GM19043 (cell line): ENCODE measurements at regions not wholly inside any gene's neighbourhood (a gene's known extent, or its start where the extent isn't known, plus 50 kb on each side); places are given as distances from the start of the nearest gene placed in this dataset.

Source experiments
- ATAC-seq: cut with Tn5 transposase; IDR thresholded peaks from one replicate; pipeline ENCODE4 v1.9.1; 2021; ENCODE audit warnings: low read depth; ENCODE audit not compliant: unreplicated experiment

DNA sequence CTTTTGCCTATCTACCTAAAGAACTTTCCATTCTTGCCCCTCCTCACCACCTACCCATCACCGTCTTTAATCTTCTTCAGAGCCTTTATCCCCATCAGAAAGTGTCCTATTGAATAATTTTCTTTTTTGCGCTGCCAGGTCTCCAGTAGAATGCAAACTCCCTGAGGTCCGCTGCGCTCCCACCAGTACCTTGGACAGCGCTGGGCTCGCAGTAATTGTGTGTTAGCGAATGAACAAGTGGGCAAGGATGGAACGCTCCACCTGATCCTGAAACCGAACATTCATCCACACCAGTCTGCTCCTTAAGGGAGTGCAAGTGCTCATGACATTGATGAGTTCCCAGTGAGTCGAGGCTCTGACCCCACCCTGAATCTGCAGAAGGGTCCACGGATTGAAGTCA, 391.2 kb downstream of the CDH26 start:
- ATAC-seq = no peak

- no peak for ATAC-seq
Measured at GRCh38 chr20:60352017-60352416, 393.8 kb downstream of the CDH26 start.

GRCh38 chr20:60352596-60352995, 394.4 kb downstream of the CDH26 start:
- ATAC-seq = no peak

DNA sequence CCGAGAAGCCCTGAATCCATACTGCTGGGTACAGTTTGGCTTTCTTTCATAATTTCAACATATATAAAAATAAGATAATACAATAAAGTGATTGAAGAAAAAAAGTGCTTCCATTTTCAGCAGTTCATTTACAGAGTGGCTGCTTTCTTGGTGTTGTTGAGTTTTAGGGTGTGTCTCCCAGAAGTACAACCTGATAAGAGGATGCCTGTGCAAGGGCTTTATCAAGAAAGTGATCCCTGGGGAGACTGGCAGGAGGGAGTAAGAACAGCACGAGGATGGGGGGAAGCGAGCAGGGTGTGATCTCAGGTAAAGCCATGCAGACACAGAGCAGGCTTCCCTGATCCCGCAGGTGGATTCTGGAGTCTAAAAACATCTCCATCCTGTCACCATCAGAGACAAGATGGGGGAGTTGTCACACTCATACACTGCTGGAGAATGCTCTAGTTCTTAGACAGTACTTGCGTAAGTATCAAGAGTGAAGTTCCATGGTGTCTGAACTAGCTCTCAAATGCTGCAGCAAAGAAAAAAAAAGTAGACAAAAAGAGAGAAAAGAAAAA, 395.9 kb downstream of the CDH26 start:
- no peak for ATAC-seq

GRCh38 chr20:60358101-60358500, 399.9 kb downstream of the CDH26 start:
- ATAC-seq = no peak

DNA sequence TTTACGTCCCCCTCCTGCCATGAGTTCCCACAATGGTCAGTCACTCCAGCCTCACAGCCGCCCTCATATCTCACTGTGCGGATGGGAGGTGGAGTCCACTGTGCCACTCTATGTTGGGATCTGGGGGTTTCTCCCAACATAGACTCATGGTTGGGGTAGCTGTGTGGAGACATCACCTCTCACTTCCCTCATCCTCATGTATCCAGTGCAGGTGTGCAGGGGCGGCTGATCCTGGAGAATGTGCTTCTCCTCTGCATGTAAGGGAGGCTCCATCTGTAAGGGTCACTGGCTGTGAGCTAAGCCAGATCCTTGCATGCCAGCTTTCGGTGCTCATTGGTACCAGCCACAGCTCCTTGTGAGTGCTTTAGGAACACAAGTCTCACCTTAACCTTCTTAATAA, 400.8 kb downstream of the CDH26 start:
- ATAC-seq = no peak

DNA sequence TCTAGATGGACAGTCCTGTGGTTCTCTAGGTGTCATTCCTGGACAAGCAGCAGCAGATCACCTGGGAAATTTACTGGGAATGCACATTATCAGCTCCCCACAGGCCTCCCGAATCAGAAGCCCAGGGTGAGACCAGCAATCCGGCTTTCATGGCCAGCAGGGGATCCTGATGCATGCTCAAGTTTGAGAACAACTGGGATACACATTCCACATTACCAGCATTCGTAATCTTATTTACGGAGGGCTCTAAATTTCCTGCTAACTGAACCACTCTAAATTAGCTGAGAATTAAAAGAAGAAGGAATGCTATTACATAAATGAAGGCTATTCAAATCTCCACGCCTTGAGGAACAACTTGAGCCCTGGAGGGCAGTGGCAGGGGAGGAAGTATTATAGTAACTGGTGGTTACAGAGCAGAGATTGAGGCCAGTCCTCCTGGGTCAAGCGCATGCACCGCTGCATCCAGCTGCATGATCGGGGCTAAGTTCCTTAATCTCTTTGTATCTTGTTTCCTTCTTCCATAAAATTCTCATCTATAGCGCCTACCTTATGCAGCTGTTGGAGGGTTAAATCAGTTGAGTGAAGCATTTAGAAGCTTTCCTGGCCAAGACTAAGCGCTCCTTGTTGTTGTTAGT, 403.7 kb downstream of the CDH26 start:
- no peak for ATAC-seq

DNA sequence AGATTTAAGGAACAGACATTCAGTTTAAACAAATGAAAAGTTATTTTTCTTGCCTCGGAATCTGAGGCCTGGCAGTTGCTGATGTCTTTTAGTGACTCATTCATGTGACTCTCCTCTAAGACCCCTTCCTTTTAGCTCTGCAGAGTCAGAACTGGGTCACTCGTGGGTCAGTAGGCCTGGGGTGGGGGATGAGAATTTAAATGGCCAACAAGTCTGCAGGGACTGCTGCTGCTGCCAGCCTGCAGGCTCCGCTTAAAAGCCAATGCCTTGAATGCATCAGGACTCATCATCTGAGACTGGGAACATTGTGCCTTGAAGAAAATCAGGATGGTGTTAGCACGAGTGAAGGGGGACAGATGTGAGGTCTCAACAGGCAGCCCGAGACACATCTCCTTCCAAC, 404.3 kb downstream of the CDH26 start:
- ATAC-seq = no peak

DNA sequence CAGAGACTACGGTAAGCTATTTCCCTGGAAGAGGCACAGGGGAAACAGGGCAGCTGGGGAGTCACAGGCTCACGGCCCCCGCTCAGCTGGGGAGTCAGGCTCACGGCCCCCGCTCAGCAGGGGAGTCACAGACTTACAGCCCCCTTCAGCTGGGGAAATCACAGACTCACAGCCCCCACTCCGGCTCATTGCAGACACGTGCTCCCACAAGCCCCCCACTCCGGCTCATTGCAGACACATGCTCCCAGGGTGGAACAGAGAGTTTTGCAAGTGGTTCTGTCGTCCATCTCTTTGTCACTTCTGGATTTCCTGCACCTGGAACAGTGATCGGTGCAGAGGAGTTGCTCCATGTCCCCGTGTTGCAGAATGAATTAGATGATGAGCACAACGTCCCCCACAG, 405.5 kb downstream of the CDH26 start:
- no peak for ATAC-seq

DNA sequence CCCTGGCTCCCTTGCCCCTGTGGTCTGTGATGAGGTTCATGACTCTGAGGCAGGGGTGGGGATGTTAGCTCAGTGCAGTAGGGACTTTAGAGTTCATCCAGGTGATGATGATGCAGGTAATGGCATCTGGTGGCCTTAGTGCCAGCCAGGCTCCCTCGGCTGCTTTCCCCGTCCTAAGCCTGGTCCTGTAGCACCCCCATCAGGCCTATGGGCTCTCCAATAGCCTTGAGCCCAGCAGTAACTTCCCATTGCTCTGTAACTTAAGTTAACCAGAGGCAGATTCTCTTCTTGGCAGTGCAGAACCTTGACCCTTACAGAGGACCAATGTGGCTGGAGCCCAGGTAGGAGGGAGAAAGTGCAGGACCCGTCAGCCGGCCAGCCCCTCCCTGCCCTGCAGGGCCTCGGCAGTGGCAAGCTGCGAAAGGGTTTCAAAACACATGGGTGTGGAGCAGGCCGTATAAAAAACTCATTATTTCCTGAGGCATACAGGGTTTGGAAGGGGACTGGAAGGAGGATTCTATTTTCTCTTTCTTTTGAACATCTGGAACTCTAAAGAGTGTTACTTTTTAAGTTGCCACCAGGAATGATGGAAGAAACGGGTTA, 406.9 kb downstream of the CDH26 start:
- no peak for ATAC-seq

- no peak for ATAC-seq
Measured at GRCh38 chr20:60365882-60366281, 407.7 kb downstream of the CDH26 start.

GRCh38 chr20:60371384-60371783, 413.2 kb downstream of the CDH26 start:
- ATAC-seq = no peak

- ATAC-seq = no peak
Measured at GRCh38 chr20:60372275-60372674, 414.1 kb downstream of the CDH26 start.

DNA sequence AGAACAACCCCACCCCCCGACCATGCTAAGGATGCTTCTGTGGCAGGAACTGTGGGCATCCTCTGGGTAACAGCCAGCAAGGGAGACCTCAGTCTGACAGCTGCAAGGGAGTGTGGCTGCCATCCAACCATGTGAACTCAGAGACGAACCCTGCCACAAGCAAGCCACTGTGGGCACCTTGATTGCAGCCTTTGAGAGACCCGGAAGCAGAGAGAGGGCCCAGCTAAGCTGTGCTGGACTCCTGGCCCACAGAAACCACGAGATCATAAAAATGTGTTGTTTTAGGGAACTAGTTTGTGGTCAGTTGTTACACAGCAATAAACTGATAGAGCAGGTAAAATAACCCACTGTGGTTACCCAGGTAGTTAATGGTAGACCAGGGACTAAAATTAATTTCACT, 414.6 kb downstream of the CDH26 start:
- no peak for ATAC-seq

DNA sequence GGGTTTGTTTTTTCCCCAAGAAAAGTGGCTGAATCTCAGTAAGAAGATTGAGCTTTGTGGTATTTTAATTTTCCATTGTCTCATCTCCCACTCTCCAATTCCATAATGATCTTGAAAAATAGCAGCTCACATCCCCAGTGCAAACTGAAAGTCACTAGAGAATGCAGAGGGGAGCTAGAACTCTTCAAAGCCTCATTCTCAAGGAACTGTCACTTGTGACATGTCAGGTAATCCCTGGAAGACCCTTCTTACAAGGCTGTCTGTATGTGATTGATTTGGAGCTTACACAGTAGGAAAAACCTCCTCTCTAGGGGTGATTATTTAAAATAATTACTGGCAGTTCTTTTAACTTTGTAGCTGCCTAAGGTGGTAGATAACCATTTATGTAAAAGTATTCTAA, 420.4 kb downstream of the CDH26 start:
- ATAC-seq = no peak

DNA sequence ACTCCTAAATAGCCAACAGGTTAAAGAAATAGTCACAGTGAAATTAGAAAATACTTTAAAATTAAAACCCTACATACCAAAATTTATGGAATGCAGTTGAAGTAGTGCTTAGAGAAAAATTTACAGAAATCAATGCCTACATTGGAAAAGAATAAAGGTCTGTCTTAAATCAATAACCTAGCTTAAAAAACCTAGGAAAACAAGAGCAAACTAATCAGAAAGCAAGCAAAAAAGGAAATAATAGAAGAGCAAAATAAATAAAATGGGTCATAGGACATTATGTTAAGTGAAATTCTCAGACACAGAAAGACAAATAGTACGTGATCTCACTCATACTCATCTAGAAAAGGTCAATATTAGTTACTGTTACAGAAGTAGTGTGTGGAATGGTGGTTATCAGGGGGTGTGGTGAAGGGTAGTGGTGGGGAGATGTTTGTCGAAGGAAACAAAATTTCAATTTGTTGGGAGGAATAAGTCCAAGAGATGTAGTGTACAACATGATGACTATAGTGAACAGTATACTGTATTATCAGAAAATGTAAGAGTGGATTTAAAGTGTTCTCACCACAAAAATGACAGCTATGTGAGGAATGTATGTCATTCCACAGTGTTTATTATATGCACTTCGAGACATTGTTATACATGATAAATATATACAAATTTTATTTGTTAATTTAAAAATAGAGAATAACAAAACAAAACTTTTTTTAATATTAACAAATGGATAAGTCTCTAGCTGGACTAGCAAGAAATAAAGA, 423.6 kb downstream of the CDH26 start:
- no peak for ATAC-seq

DNA sequence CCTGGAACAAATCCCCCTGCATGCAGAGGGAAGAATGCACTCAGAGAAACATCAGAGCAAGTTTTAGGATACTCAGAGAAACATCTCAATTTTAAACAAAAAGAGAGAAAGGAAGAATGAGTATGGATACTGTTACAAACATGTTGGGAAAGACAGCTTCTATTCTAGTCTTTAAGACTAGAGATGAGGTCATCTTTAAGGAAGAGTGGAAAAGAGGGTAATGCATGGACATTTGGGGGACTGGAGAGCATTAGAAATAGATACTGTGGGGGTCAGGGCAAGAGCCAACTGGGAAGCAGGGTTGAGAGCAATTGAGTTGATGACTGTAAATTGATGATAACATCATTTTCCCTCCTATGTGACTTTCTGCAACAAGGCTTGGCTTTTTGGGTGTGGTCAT, 431.2 kb downstream of the CDH26 start:
- no peak for ATAC-seq

DNA sequence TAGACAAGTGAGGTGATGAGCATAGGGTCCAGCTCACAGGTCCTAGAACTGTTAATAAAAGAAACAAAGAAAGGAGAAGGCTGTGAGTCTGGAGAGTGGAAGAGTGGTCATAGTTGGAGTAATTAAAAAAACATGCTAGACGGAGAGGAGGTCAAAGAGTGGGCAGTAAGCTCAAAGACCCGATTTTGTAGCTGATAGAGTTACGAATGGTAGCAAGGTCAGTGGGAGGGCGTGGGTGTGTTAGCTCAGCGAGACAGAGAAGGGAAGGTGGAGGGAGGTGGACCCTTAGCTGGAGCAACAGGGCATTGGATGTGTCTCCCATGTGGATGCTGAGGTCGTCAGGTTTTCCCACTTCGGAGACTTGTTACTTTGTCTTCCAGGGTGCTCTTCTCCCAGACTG, 431.7 kb downstream of the CDH26 start:
- no peak for ATAC-seq

- no peak for ATAC-seq
Measured at GRCh38 chr20:60395991-60396390, 437.8 kb downstream of the CDH26 start.

- no peak for ATAC-seq
Measured at GRCh38 chr20:60400567-60400966, 442.3 kb downstream of the CDH26 start.

- ATAC-seq = no peak
Measured at GRCh38 chr20:60402189-60403058, 444.2 kb downstream of the CDH26 start.
